Stimulated activated CD8-positive, alpha-beta memory T cell treated with anti-CD3 and anti-CD28 coated beads, Interleukin-4, amount 100 ng/mL, for 48 hours (primary cell): ENCODE measurements at regions not wholly inside any gene's neighbourhood (a gene's known extent, or its start where the extent isn't known, plus 50 kb on each side); places are given as distances from the start of the nearest gene placed in this dataset.

Experiments used
- DNase-seq: peaks from one replicate; pipeline ENCODE4 v3.0.0-alpha.2; 2020

- DNase-seq, result no peak
Measured at GRCh38 chr15:81987628-81988027, 58.2 kb downstream of the MEX3B start.

GRCh38 chr15:81983497-81983896 lies 62.3 kb downstream of the MEX3B start:
- no peak for DNase-seq

GRCh38 chr15:81982808-81983207 lies 63.0 kb downstream of the MEX3B start:
- DNase-seq, result no peak

GRCh38 chr15:81981908-81982307 lies 63.9 kb downstream of the MEX3B start:
- no peak for DNase-seq

GRCh38 chr15:81977464-81977863 lies 68.4 kb downstream of the MEX3B start:
- no peak for DNase-seq

GRCh38 chr15:81968691-81969090 lies 77.1 kb downstream of the MEX3B start:
- DNase-seq, result no peak

- DNase-seq, result no peak
Measured at GRCh38 chr15:81966631-81967030, 79.2 kb downstream of the MEX3B start.

GRCh38 chr15:81962482-81962881 lies 83.3 kb downstream of the MEX3B start:
- DNase-seq, result no peak

- no peak for DNase-seq
Measured at GRCh38 chr15:81959196-81959595, 86.6 kb downstream of the MEX3B start.

GRCh38 chr15:81957698-81958097 lies 88.1 kb downstream of the MEX3B start:
- DNase-seq, result no peak

GRCh38 chr15:81955382-81956062 lies 90.3 kb downstream of the MEX3B start:
- DNase-seq, result no peak

GRCh38 chr15:81954158-81954783 lies 91.5 kb downstream of the MEX3B start:
- DNase-seq, result no peak

GRCh38 chr15:81950841-81951414 lies 94.9 kb downstream of the MEX3B start:
- no peak for DNase-seq

GRCh38 chr15:81948751-81949150 lies 97.1 kb downstream of the MEX3B start:
- DNase-seq, result peak; percentile 24

GRCh38 chr15:81948222-81948621 lies 97.6 kb downstream of the MEX3B start:
- DNase-seq, result no peak

- DNase-seq, result no peak
Measured at GRCh38 chr15:81947548-81947947, 98.3 kb downstream of the MEX3B start.

- DNase-seq, result no peak
Measured at GRCh38 chr15:81945014-81945615, 100.7 kb downstream of the MEX3B start.

GRCh38 chr15:81942655-81943195 lies 103.1 kb downstream of the MEX3B start:
- DNase-seq, result no peak

GRCh38 chr15:81942157-81942556 lies 103.7 kb downstream of the MEX3B start:
- no peak for DNase-seq

GRCh38 chr15:81941479-81941878 lies 104.3 kb downstream of the MEX3B start:
- DNase-seq, result no peak

- no peak for DNase-seq
Measured at GRCh38 chr15:81940467-81941451, 105.1 kb downstream of the MEX3B start.
